ENCODE measurements at regions not wholly inside any gene's neighbourhood (a gene's known extent, or its start where the extent isn't known, plus 50 kb on each side); places are given as distances from the start of the nearest gene placed in this dataset.

- TF ChIP-seq CTCF (conservative IDR thresholded peaks at IDR 0.05; ENCODE audit: low read depth, low read length): no peak
- no peak for TF ChIP-seq EZH2 (IDR thresholded peaks at IDR 0.05; ENCODE audit: low read length, unreplicated experiment)
- no peak for TF ChIP-seq EZH2phosphoT487 (IDR thresholded peaks at IDR 0.05; ENCODE audit: borderline replicate concordance, low read length)
These were observed 337.6 kb downstream of the DHX35 start for GRCh38 chr20:39299783-39300182.
